ENCODE measurements at regions not wholly inside any gene's neighbourhood (a gene's known extent, or its start where the extent isn't known, plus 50 kb on each side); places are given as distances from the start of the nearest gene placed in this dataset.
"Not testable (repeated sequence)": the region's sequence is repeated elsewhere in the genome, so short reads cannot be mapped to it uniquely, and the experiment has no call there.

DNA sequence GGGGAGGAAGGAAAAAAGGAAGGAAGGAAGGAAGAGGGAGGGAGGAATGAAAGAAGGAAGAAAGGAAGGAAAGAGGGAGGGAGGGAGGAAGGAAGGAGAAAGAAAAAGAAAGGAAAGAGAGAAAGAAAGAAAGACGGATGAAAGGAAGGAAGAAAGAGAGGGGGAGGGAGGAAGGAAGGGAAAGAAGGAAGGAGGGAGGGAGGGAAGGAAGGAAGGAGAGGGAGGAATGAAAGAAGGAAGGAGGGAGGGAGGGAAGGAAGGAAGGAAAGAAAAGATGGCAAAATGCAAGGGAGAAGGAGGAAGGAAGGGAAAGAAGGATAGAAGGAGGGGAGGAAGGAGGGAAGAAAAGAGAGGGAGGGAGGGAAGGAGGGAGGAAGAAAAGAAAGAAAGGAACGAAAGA is 257.3 kb upstream of the C16orf82 start:
- DNase-seq = no peak

DNA sequence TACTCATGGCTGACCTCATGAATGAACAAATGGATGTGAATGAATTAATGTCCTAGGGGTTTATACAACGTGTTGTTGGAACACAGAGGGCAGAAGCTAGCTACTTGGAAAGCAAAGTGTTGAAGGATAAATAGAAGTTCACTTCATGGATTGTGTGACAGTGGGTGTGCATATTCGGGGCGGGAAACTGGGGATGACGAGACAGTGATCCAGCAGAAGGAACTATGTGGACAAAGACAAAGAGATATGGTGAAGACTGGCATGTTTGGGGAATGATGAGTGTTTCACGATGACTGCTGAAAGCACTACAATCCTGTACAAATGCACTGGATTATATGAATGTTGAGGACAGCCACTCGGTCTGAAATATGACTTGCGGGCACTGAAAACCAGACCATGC is 250.5 kb upstream of the C16orf82 start:
- no peak for DNase-seq

DNA sequence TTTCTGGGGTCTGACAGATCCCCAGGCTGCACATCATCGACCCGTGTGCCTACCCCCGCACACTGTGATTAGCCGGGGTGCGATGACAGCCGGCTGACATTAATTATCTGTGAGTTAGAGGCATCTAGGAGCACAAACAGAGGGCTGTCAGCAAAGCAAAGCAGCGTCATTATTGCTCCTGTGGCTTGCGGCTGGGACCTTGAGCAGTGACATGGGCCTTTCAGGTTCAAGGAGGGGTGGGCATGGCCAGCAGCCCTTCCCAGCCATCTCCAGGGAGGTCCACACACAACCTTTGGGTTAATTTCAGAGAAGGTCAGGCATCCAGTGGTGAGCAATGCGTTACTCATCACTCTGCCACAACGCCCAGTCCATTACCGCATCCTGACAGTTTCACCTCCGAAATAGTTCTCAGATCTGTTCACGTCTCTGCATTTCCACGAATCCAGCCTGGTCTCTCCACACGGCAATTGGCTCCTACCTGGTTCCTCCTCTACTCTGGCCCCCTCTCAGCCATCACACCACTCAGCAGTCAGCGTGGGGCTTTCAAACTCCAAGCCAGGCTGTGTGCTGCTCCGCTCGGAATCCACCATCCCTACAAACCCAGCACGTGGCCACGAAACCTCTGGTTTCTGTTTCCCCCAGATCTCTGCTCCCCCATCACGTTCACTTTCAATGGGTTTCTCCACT is 249.7 kb upstream of the C16orf82 start:
- DNase-seq = no peak

DNA sequence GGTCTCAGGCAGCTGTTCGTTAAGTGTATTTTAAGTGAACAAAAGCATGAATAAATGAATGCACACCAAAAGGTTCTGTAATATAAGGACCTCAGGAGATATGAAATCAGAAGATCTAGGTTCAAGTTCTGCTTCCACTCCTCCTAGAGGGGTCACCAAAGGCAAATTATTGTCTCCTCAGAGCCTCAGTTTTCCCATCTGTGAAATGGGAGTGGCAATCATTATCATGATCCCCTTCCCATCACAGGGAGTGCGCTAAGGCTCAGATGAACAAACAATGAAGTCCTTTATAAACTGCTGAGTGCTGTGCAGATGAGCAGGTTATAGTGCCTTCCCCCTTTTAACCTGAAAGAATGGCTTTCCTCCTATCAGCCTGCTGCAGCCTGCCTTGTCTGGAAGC is 248.3 kb upstream of the C16orf82 start:
- no peak for DNase-seq

- DNase-seq = no peak
Observed at GRCh38 chr16:26824469-26824868, 242.3 kb upstream of the C16orf82 start.

DNA sequence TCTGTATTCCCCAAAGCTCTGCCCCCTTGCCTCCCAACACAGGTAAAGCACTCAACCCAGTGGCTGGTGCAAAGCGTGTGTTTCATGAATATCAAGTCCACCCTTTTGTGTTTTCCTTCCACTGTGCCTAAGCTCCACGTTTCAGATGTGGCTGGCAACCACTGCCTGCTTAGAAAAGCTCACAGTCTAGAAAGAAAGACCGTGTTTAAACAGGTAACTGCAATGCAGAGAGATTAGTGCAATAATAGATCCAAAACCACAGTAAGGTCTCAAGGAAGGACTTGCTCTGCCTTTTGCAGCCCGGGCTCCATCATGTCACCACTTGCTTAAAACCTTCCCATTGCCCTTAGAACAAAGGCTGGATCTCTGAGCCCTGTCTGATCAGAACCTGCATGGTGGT is 240.2 kb upstream of the C16orf82 start:
- no peak for DNase-seq

DNA sequence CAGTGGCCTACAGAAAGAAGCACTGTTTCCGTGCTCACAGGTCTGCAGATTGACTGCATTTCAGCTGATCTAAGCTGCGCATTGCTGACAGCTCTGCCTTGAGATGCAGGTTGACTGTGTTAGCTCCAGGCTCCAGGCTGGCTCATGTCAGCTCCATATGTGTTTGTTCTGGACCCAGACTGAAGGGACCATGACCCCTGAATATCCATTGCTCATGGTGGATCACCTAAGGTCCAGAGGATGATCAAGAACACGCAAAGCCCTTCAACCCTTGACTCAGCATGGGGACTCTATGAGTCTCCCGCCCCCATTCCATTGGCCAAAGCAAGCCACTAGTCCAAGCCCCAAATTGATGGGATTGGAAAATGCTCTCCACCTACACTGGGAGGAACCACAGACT is 239.3 kb upstream of the C16orf82 start:
- DNase-seq = no peak

- no peak for DNase-seq
Observed at GRCh38 chr16:26830428-26831127, 236.1 kb upstream of the C16orf82 start.

DNA sequence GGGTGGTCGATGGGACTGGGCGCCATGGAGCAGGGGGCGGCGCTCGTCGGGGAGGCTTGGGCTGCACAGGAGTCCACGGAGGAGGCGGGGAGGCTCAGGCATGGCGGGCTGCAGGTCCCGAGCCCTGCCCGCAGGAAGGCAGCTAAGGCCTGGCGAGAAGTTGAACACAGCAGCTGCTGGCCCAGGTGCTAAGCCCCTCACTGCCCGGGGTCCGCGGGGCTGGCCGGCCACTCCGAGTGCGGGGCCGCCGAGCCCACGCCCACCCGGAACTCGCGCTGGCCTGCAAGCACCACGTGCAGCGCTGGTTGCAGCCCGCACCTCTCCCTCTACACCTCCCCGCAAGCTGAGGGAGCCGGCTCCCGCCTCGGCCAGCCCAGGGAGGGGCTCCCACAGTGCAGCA is 230.6 kb upstream of the C16orf82 start:
- not testable (repeated sequence) for DNase-seq

DNA sequence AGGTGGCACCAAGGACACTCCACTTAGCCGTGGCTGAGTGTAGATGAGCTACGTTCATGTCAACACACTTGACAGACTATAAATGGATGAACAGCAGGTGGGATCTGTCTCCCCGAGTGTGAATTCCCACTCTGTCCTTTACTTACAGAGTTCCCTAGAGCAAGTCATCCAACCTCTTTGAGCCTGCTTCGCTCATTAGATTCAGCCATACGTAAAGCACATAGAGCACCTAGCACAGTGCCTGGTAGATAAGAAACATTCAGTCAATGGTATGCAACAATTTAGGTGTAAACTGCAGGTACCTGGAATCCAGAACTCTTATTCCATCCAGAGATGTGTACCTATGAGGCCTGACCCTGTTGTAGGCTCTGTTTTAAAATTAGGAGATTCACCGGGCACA is 227.8 kb upstream of the C16orf82 start:
- DNase-seq = no peak

DNA sequence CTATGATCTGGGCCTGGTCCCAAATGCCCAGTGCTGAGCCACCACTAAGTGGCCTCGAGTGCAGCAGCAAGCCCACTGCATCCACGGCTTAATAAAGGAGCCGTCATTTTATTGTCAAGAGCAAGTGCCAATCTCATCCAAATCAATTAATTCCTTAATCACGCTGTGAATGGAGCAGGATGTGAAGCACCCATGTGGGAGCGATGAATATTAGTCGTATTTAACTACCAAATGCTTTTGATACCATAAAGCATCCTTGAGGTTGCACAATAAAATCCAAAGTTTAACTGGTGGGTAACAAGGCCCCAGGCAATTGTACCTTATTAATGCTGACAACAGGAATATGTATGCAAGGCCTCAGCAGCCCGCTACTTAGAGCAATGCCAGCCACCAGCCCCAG is 226.0 kb upstream of the C16orf82 start:
- DNase-seq = no peak

- no peak for DNase-seq
Observed at GRCh38 chr16:26856271-26856670, 210.5 kb upstream of the C16orf82 start.

DNA sequence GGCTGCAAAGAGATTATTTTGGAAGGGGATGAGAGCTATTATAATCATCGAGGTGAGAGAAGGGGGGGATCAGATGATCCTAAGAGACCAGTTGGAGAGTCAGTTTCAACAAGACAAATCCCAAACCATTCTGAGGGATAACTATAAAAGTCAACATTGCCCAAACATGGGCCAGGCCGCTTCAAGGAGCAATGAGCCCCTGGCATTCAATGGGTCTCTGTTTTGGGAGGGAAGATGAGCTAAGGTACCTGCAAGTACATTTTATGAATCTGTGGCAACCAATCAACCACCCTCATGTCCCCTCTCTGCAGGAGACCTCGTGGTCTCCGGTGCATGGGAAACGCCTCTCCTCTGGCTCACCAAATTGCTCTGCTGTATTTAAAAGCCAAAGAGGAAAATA is 209.9 kb upstream of the C16orf82 start:
- no peak for DNase-seq

DNA sequence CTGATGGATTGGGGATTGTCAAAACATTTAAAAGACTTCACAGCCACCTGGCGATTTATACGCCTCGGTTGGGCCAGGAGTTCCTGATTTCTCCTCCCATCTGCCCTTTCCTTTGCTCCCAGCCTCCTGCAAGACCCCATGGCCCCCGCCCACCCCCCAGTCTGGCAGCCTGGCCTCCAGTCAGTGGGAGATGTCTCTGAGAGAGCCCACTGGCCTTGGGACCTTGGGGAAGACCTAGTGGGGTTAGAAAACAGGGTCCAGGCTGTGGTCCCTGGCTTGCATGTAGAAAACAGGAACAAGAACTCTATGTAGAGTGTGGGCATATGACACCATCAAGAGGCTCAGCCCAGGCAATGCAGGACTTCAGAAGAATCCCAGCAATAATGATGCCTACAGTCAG is 209.4 kb upstream of the C16orf82 start:
- no peak for DNase-seq

DNA sequence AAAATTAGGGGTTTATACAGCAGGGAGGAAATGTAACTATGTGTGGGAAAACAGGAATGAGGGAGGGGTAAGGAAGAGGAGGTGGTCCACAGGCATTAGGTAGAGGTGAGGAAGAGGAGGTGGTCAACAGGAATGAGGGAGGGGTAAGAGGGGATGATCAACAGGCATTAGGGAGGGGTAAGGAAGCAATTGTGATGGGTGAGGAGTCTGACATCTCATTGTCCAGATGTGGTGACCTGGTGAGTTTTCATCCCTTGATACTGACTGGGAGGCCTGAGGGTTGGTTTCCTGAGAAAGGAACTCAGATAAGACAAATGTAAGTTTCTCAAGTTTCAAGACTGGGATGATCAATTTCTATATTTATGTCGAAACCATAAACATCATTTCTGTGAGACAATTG is 206.2 kb upstream of the C16orf82 start:
- DNase-seq = no peak

DNA sequence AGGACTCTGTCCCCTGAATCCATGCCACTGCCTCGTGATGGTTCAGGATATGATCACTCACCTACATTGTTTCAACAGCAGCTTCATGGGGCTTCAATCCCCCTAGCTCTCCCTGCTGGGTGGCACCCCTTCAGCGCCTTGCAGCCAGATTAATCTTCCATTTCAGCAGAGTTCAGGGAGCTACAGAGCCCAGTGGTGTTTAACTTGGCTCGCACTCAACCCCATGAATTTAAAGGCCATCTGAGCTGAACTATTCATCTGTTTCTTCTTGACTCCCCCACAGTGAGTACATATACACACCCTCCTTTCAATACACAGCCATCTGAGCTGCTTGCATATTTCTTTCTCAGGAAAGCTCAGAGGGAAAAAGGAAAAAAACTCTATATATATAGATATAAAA is 202.8 kb upstream of the C16orf82 start:
- DNase-seq = peak; percentile 23

DNA sequence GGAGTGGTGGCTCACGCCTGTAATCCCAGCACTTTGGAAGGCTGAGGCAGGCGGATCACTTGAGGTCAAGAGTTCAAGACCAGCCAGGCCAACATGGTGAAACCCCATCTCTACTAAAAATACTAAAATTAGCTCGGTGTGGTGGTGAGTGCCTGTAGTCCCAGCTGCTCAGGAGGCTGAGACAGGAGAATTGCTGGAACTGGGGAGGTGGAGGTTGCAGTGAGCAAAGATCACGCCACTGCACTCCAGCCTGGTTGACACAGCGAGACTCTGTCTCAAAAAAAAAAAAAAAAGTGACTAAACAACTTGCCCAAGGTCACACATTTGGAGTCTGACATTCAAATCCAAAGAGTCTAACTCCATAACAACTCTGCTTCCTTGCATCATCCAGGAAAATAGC is 192.4 kb upstream of the C16orf82 start:
- not testable (repeated sequence) for DNase-seq

DNA sequence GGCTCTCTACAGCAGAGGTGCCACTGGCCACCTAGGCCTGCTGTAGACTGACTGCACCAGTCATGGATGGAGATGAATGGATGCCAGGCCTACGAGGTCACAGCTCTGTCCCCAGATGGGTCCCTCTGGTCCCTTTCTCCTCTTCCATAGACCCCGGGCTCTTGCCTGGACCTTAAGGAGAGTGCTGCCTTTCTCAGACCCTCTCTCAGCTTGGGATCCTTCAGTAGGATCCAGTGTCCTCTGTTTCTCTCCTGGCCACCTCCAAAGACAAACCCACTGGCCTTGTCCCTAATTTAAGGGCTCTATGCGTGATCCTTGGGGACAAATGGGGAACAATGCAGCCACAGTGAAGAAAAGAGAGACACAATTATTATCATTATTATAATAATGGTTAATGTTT is 189.3 kb upstream of the C16orf82 start:
- DNase-seq = no peak

DNA sequence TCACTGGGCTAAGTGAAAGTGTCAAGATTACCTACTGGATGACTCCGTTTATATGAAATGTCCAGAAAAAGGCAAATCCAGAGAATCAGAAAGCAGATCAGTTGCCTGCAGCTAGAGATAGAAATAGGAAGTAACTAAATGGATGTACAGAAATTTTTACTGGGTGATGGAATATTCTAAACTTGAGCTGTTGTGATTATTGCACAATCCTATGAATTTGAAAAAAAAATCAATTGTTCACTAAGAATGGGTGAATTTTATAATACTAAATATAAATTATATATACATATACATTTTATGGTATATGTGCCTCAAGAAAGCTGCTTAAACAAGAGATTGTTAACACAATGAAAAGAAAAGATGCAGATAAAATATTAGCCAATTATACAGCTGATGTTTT is 181.1 kb upstream of the C16orf82 start:
- no peak for DNase-seq

DNA sequence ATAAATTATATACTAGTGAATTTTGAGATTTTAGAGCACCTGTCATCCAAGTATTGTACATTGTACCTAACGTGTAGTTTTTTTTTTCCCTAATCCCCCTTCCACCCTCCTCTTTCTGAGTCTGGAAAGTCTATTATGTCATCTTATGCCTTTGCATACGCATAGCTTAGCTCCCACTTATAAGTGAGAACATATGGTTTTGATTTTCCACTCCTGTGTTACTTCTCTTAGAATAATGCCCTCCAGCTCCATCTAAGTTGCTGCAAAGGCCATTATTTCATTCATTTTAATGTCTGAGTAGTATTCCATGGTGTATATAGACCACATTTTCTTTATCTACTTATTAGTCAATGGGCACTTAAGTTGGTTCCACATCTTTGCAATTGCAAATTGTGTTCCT is 177.0 kb upstream of the C16orf82 start:
- no peak for DNase-seq

DNA sequence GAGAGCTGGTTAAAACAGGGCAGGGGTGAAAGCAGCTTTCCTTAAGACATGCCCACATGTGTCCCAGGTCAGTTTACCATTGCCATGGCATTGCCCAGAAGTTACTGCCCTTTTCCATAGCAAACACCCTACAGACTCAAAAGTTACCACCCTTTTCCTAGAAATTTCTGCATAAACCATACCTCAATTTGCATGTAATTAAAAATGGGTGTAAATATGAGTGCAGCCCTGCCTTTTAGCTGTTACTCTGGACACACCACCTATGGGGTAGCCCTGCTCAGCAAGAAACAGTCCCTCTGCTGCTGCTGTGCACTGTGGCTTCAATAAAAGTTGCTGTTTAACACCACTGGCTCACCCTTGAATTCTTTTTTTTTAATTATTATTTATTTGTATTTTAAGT is 168.5 kb upstream of the C16orf82 start:
- DNase-seq = no peak

- DNase-seq = no peak
Observed at GRCh38 chr16:26901196-26901861, 165.4 kb upstream of the C16orf82 start.

DNA sequence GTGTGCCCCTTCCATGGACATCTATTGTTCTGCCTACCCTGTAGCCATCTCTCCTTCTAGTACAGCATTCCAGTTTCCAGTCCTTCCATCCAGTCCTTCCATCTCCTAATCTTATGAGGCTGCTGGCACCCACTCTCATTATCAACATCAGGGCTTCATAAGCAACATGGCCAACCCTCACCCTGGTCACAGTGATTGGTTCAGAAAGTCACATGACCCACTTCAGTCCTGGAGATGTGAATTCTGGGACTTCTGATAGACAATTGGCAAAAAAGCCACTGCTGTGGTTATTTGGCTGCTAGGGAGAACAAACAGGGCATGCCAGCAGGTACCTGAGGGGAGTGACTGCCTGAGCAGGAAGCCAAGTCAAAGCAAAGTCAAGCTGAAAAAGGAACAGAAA is 164.7 kb upstream of the C16orf82 start:
- no peak for DNase-seq

GRCh38 chr16:26905336-26905735 is 161.4 kb upstream of the C16orf82 start:
- DNase-seq = no peak

Measured in kidney glomerular epithelial cell (primary cell).